Activated naive CD8-positive, alpha-beta T cell treated with anti-CD3 and anti-CD28 coated beads, Interleukin-2, amount 10 ng/mL, durations not matched to agents 7 days and 5 days (primary cell): ENCODE measurements at regions not wholly inside any gene's neighbourhood (a gene's known extent, or its start where the extent isn't known, plus 50 kb on each side); places are given as distances from the start of the nearest gene placed in this dataset.

Source experiments
- ATAC-seq: fragments of 150-1000 bp; cut with Tn5 transposase; one replicate; pipeline ENCODE4 v1.10.0; 2021; ENCODE audit warnings: low read depth, moderate library complexity
- POLR2A ChIA-PET: fragments of 350-600 bp; sonication (Branson Sonifier 250); formaldehyde crosslinking; loops from one replicate; lab custom pipeline; 2021; ENCODE audit warnings: antibody characterized with exemption; lab: Charles Lee
- DNase-seq: peaks from one replicate; pipeline ENCODE4 v3.0.0; 2021
- H3K27ac Mint-ChIP-seq: one replicate; pipeline ENCODE4 v1.8.0; 2022; ENCODE audit warnings: mild to moderate bottlenecking, mixed read lengths
- H3K27me3 Mint-ChIP-seq: one replicate; pipeline ENCODE4 v1.8.0; 2022; ENCODE audit warnings: mild to moderate bottlenecking, moderate library complexity, mixed read lengths
- H3K36me3 Mint-ChIP-seq: one replicate; pipeline ENCODE4 v1.8.0; 2021; ENCODE audit warnings: mild to moderate bottlenecking, mixed read lengths
- H3K4me1 Mint-ChIP-seq: one replicate; pipeline ENCODE4 v1.8.0; 2021; ENCODE audit warnings: mixed read lengths
- H3K4me3 Mint-ChIP-seq: one replicate; pipeline ENCODE4 v1.8.0; 2022; ENCODE audit warnings: mild to moderate bottlenecking, moderate library complexity, mixed read lengths
- H3K9me3 Mint-ChIP-seq: one replicate; pipeline ENCODE4 v1.8.0; 2021; ENCODE audit warnings: mixed read lengths

DNA sequence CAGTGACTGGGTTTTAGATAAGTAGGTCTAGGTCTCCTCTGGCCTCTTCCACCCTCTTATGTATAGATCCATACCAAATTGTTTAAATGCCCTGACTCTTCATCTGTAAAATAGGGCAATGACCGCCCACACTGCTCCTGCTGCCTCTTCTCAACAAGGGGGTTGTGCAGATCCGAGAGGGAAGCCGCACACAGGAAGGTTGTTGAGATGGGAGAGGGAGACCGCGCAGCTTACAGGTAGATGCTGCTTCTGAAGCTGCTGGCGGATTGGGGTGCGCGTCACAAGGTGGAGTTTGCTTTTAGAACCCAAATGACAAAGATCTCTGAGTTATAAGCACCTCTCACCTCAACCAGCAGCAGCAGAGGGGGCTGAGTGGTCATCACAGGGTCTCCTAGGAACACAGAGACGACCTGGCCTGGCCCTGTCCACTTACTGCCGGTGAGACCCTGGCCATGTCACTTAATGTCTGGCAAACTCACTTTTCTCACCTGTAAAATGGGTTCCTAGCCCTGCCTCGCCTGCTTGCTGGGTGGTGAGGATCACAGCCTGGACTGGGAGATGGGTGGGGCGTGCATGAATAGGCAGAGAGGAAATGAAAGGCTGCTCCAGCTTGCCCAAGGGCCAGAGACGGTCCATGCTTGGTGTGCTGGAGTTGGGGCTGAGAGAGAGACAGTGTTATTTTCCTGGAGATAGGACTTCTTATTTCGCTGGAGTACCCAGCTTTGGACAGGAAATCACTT, 251.3 kb downstream of the EIPR1 start:
- POLR2A ChIA-PET, result no interaction called here
- Mint-ChIP-seq H3K9me3 (no peaks in the 10 kb centered on the region), H3K27me3 (peaks cover 3% of the 10 kb centered on the region), H3K4me1 (peaks cover 4% of the 10 kb centered on the region), H3K27ac (no peak overlapping the region), H3K4me3 (no peak overlapping the region), H3K36me3 (no peaks in the 10 kb centered on the region)
- DNase-seq (no peak), ATAC-seq (no peak)

GRCh38 chr2:3125761-3126130, 251.9 kb downstream of the EIPR1 start:
- H3K27me3 Mint-ChIP-seq, result peaks cover 3% of the 10 kb centered on the region
- no peak overlapping the region for H3K27ac Mint-ChIP-seq
- H3K4me3 Mint-ChIP-seq, result no peak overlapping the region
- POLR2A ChIA-PET, result no interaction called here
- no peak for DNase-seq
- no peaks in the 10 kb centered on the region for H3K36me3 Mint-ChIP-seq
- no peak for ATAC-seq
- H3K9me3 Mint-ChIP-seq, result no peaks in the 10 kb centered on the region
- H3K4me1 Mint-ChIP-seq, result peaks cover 4% of the 10 kb centered on the region

DNA sequence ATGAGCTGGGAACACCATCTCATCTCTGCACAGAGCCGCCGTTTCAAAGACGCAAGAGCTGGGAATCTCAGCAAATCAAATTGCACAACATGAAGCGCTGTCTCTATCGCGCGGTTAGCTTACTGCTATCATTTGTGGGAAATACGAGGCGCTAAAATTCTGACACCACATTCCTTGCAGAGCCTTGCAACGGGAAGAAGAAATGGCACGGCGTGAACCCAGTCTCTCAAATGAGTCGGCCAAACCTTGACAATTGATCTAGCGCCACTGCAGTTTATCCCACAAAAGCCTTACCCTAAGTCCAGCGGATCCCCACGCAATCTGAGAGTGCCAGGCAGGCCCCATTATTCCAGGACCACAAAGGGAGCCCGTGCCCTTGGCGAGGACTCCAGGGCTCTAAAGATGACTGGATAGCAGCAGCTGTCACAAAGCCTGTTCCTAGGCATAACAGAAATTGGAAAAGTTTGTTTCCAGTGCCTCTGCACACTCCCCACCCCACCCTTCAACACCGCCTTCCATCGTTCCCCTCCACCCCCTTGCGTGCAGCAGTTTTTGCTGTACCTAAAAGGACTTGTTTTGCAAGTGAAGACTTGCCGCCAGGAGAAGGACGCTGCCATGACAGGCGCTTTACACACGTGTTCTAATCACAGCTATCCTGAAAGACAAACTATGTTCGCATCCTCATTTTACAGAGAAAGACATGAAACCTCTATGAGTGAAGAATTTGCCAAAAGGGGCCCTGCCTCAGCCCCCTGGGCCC, 252.4 kb downstream of the EIPR1 start:
- Mint-ChIP-seq H3K36me3 (no peaks in the 10 kb centered on the region), H3K27ac (no peak overlapping the region), H3K4me1 (peaks cover 4% of the 10 kb centered on the region), H3K27me3 (peaks cover 3% of the 10 kb centered on the region), H3K9me3 (no peaks in the 10 kb centered on the region), H3K4me3 (no peak overlapping the region)
- DNase-seq (no peak), ATAC-seq (no peak)
- POLR2A ChIA-PET, result no interaction called here

- Mint-ChIP-seq H3K36me3 (no peaks in the 10 kb centered on the region), H3K4me3 (no peak overlapping the region), H3K27ac (no peak overlapping the region), H3K27me3 (peaks cover 3% of the 10 kb centered on the region), H3K9me3 (no peaks in the 10 kb centered on the region), H3K4me1 (peaks cover 4% of the 10 kb centered on the region)
- POLR2A ChIA-PET, result no interaction called here
- no peak for DNase-seq
- ATAC-seq, result no peak
These were observed 255.1 kb downstream of the EIPR1 start for GRCh38 chr2:3122525-3122924.

DNA sequence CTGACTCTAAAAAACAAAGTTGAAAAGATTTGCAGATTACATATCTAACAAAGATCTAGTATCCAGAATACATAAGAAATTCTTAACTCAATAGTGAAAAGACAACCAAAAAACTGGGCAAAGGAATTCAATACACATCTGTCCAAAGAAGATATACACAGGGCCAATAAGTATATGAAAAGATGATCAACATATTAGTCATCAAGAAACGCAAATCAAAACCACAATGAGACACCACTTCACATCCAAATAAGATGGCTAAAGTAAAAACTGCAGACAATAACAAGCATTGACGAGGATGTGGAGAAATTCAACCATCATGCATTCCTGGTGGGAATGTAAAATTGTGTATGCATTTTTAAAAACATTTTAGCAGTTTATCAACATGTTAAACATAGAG, 256.0 kb downstream of the EIPR1 start:
- H3K4me3 Mint-ChIP-seq, result no peak overlapping the region
- POLR2A ChIA-PET, result no interaction called here
- H3K27ac Mint-ChIP-seq, result no peak overlapping the region
- no peaks in the 10 kb centered on the region for H3K9me3 Mint-ChIP-seq
- no peak for ATAC-seq
- no peak for DNase-seq
- no peaks in the 10 kb centered on the region for H3K36me3 Mint-ChIP-seq
- H3K27me3 Mint-ChIP-seq, result peaks cover 3% of the 10 kb centered on the region
- H3K4me1 Mint-ChIP-seq, result no peaks in the 10 kb centered on the region

DNA sequence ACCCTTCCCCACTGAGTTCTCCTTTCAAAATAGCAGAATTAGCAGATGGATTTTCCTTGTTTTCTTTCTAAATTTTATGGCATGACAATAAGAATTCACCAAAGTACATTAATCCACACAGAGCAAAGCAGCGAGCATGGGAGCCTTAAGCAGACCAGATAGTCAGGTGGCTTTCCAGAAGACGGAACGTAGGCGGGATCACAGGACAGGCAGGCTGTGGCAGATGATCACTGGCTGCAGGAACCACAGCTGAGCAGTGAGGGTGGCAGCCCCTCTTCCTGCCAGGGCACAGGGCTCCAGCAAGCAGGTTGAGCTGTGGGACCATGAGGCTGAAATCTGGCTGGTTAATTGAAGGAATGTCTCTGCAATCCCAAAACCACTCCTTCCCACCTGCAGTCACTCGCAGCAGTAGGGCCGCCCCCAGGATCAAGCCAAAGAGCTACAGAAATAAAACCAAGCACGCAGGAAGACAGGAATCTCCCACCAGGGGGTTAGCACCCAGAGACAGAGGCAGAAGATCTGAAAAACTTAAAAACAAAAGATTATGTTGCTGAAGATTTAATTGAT, 259.9 kb downstream of the EIPR1 start:
- no peak for DNase-seq
- POLR2A ChIA-PET, result no interaction called here
- Mint-ChIP-seq H3K27ac (no peak overlapping the region), H3K4me1 (no peaks in the 10 kb centered on the region), H3K4me3 (no peak overlapping the region), H3K9me3 (no peaks in the 10 kb centered on the region), H3K36me3 (no peaks in the 10 kb centered on the region), H3K27me3 (peaks cover 3% of the 10 kb centered on the region)
- ATAC-seq, result no peak

DNA sequence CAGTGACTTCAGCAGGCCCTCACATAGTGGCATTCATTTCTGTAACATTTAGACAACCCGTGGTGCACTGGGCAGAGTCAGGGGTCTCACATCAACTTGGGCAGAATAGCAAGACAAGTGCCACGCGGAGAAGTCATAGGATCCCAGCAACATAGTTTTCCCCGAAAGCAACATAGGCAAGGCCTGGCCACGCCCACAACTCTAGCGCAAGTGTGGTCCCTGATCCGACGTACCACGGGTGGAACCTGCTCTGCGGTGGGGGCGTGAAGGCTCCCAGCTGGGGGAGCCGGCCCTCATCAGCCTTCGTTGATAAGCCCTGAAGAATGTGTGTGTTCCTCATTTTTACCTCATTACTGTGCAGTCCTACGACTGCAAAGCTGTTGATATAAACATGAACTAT, 261.2 kb downstream of the EIPR1 start:
- H3K4me3 Mint-ChIP-seq, result no peak overlapping the region
- peaks cover under 1% of the 10 kb centered on the region for H3K27me3 Mint-ChIP-seq
- ATAC-seq (no peak), DNase-seq (no peak)
- no peaks in the 10 kb centered on the region for H3K36me3 Mint-ChIP-seq
- H3K27ac Mint-ChIP-seq, result no peak overlapping the region
- H3K4me1 Mint-ChIP-seq, result no peaks in the 10 kb centered on the region
- POLR2A ChIA-PET, result no interaction called here
- H3K9me3 Mint-ChIP-seq, result no peaks in the 10 kb centered on the region

GRCh38 chr2:3115301-3116042, 262.1 kb downstream of the EIPR1 start:
- Mint-ChIP-seq H3K27me3 (no peaks in the 10 kb centered on the region), H3K4me3 (no peak overlapping the region), H3K36me3 (no peaks in the 10 kb centered on the region), H3K9me3 (no peaks in the 10 kb centered on the region), H3K4me1 (no peaks in the 10 kb centered on the region), H3K27ac (no peak overlapping the region)
- POLR2A ChIA-PET, result no interaction called here
- no peak for ATAC-seq
- no peak for DNase-seq

- Mint-ChIP-seq H3K4me3 (no peak overlapping the region), H3K4me1 (no peaks in the 10 kb centered on the region), H3K9me3 (peaks cover 3% of the 10 kb centered on the region), H3K36me3 (no peaks in the 10 kb centered on the region), H3K27me3 (no peaks in the 10 kb centered on the region), H3K27ac (no peak overlapping the region)
- DNase-seq, result no peak
- POLR2A ChIA-PET, result no interaction called here
- no peak for ATAC-seq
These were observed 263.0 kb downstream of the EIPR1 start for GRCh38 chr2:3114406-3115185.

DNA sequence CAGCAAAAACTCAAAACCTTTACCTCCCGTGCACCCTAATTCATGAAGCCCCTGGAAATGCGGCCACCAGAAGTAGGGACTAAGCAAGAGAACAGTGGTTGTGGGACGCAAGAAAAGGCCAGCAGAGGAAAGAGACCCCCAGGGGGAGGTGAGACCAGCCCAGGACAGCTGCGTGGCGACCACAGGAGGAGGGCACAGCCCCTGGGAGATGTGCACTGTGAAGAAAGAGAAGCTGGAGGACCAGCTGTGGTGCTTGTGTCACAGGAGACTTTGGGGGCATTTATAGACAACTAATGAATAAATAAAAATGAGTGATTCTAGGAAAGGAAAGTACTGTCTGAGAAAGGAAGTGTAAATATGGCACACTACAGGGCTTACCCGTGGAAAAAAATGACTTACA, 263.8 kb downstream of the EIPR1 start:
- H3K27ac Mint-ChIP-seq, result no peak overlapping the region
- ATAC-seq (no peak), DNase-seq (no peak)
- no peaks in the 10 kb centered on the region for H3K4me1 Mint-ChIP-seq
- H3K27me3 Mint-ChIP-seq, result no peaks in the 10 kb centered on the region
- peaks cover 3% of the 10 kb centered on the region for H3K9me3 Mint-ChIP-seq
- H3K4me3 Mint-ChIP-seq, result no peak overlapping the region
- POLR2A ChIA-PET, result no interaction called here
- H3K36me3 Mint-ChIP-seq, result no peaks in the 10 kb centered on the region

DNA sequence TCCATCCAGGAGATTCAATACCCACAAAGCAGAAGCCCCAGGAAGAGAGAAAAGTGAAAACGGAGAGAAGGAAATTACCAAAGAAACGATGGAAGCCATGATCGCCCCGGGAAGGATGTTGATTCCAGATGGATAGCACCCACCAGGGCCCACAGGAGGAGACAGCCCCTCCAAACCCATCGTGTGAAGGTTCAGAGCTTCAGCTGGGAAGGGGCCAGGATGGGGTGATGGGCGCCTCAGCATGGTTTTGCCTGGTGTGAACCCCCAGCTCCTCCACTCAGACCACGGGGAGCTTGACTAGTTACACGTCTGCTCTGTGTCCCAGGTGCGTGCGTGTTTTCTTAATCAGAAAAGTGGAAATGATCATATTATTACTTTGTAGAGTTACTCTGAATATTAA, 264.5 kb downstream of the EIPR1 start:
- Mint-ChIP-seq H3K27ac (no peak overlapping the region), H3K9me3 (peaks cover 3% of the 10 kb centered on the region), H3K4me1 (no peaks in the 10 kb centered on the region), H3K4me3 (no peak overlapping the region), H3K36me3 (no peaks in the 10 kb centered on the region), H3K27me3 (no peaks in the 10 kb centered on the region)
- DNase-seq (no peak), ATAC-seq (no peak)
- POLR2A ChIA-PET, result no interaction called here

DNA sequence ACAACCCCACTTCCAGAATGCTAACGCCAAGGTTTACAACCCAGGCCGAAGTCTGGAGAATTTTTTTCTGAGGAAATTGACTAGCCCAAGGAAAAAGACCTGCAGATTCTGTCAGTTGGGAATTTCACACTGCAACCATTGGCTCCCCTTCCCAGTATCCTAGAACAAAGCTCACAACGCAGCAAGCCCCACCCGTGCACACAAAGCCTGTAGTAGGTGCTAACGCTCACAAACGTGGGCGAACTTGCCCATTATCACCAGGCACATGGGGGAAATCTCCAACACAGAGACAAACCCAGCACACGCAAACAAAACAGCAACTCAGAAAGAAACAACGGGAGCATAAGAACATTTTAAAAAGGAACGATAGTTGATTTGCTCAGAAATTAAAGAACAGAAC, 265.1 kb downstream of the EIPR1 start:
- Mint-ChIP-seq H3K4me3 (no peak overlapping the region), H3K27me3 (no peaks in the 10 kb centered on the region), H3K27ac (no peak overlapping the region), H3K4me1 (no peaks in the 10 kb centered on the region), H3K36me3 (no peaks in the 10 kb centered on the region), H3K9me3 (peaks cover 3% of the 10 kb centered on the region)
- ATAC-seq (no peak), DNase-seq (no peak)
- POLR2A ChIA-PET, result no interaction called here

DNA sequence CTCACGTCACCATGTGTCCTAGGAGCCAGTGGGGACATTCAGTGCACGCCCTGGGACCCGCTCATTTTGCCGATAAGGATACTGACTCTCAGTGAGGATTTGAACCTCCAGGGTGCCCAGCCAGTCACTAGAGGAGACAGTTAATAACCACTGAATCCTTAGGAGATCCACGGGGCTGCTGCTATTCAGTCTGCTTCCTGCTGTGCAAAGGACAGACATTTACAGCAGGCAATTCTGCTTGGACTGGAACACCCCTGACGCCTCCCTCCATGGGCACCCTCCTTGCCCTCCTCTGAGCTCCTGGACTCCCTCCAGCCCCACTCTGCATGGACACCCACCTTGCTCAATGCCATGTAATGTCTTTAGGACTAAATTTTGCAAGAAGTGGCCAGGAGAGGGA, 265.5 kb downstream of the EIPR1 start:
- no peak overlapping the region for H3K27ac Mint-ChIP-seq
- H3K4me3 Mint-ChIP-seq, result no peak overlapping the region
- H3K27me3 Mint-ChIP-seq, result no peaks in the 10 kb centered on the region
- ATAC-seq, result no peak
- no peak for DNase-seq
- H3K4me1 Mint-ChIP-seq, result no peaks in the 10 kb centered on the region
- H3K36me3 Mint-ChIP-seq, result no peaks in the 10 kb centered on the region
- POLR2A ChIA-PET, result no interaction called here
- H3K9me3 Mint-ChIP-seq, result peaks cover 3% of the 10 kb centered on the region
